Adrenal gland (tissue), 5 donors: ENCODE measurements at regions not wholly inside any gene's neighbourhood (a gene's known extent, or its start where the extent isn't known, plus 50 kb on each side); places are given as distances from the start of the nearest gene placed in this dataset.

Source experiments
- CTCF ChIP-seq, 6 experiments: fragments of 450-650 bp in 4 of 6; fragments of 200-600 bp in 2 of 6; sonication (generic) in 1 of 6; IDR thresholded peaks; 1 replicate in 5 of 6; 2 replicates in 1 of 6; pipeline versions ENCODE4 v1.5.1 to v1.8.0; 2016 to 2021; ENCODE audit warnings: antibody characterized with exemption in 6 of 6, mild to moderate bottlenecking in 2 of 6, moderate library complexity in 1 of 6
- POLR2A ChIP-seq, 2 donors: fragments of 450-650 bp; IDR thresholded peaks; one replicate each; pipeline ENCODE4 v1.6.1; 2017; ENCODE audit warnings: antibody characterized with exemption in 2 of 2, mild to moderate bottlenecking in 2 of 2, moderate library complexity in 1 of 2
- donor health status: DM: no; HTN: no; CAD: no.

- TF ChIP-seq CTCF (IDR thresholded peaks at IDR 0.05) (no peak), POLR2A (IDR thresholded peaks at IDR 0.05) (no peak)
These were observed 79.3 kb upstream of the ATF3 start for GRCh38 chr1:212529211-212529741.
